Adrenal gland (tissue), 9 donors: ENCODE measurements at regions not wholly inside any gene's neighbourhood (a gene's known extent, or its start where the extent isn't known, plus 50 kb on each side); places are given as distances from the start of the nearest gene placed in this dataset.

Source experiments
- DNase-seq, 7 donors: peaks; one replicate each; pipeline ENCODE4 v3.0.0-alpha.2; 2019 to 2020
- H3K27ac ChIP-seq, 5 donors: fragments of 200-600 bp; sonication (generic) in 4 of 5; 1 replicate in 3 of 5; 2 replicates in 2 of 5; pipeline versions ENCODE4 v1.5.1 to v1.8.0; 2016 to 2020; ENCODE audit warnings: mild to moderate bottlenecking in 1 of 5
- H3K27me3 ChIP-seq: fragments of 200-600 bp; 2 replicates; pipeline ENCODE4 v1.8.0; 2021
- H3K36me3 ChIP-seq, 2 donors: fragments of 200-600 bp; replicated peaks in 1 of 2; 1 replicate in 1 of 2; 2 replicates in 1 of 2; pipeline versions ENCODE4 v1.5.1 to v1.8.0; 2018 to 2022
- H3K4me1 ChIP-seq, 2 donors: fragments of 200-600 bp; replicated peaks in 1 of 2; 1 replicate in 1 of 2; 2 replicates in 1 of 2; pipeline versions ENCODE4 v1.5.1 to v1.8.0; 2018 to 2021
- H3K4me3 ChIP-seq, 4 donors: fragments of 200-600 bp; sonication (generic) in 3 of 4; one replicate each; pipeline ENCODE4 v1.5.1; 2016 to 2018
- H3K9me3 ChIP-seq, 3 donors: fragments of 200-600 bp; sonication (generic) in 1 of 3; replicated peaks in 1 of 3; 1 replicate in 2 of 3; 2 replicates in 1 of 3; pipeline versions ENCODE4 v1.5.1 to v1.8.0; 2016 to 2021
- POLR2A ChIP-seq, 2 donors: fragments of 450-650 bp; IDR thresholded peaks; one replicate each; pipeline ENCODE4 v1.6.1; 2017; ENCODE audit warnings: antibody characterized with exemption in 2 of 2, mild to moderate bottlenecking in 2 of 2, moderate library complexity in 1 of 2
- WGBS, 4 donors: extraction: QIAGEN DNeasy Blood & Tissue Kit in 2 of 4; methylation state at CpG; one replicate each; pipeline versions ENCODE4 v1.1.5 to v1.1.7; 2013 to 2017; 5-methylcytosine and 5-hydroxymethylcytosine counted together
- intact Hi-C, 2 donors: fragments of 100-400 bp; cut with DNase I; formaldehyde crosslinking; loops; one replicate each; pipeline versions ENCODE4 v1.14.1 to v1.15.0; 2022 to 2023
- small RNA-seq, 2 donors: library from RNA; depleted of rRNA; stranded (forward); fragments of <200 nt; gene quantifications; one replicate each; pipeline ENCODE3, GENCODE V24; 2016
- TF ChIP-seq, protein P1 (sequence below), 6 experiments: fragments of 450-650 bp in 4 of 6; fragments of 200-600 bp in 2 of 6; sonication (generic) in 1 of 6; IDR thresholded peaks; 1 replicate in 5 of 6; 2 replicates in 1 of 6; pipeline versions ENCODE4 v1.5.1 to v1.8.0; 2016 to 2021; ENCODE audit warnings: antibody characterized with exemption in 6 of 6, mild to moderate bottlenecking in 2 of 6, moderate library complexity in 1 of 6
- donor health status: healthy with polysubstance abuse.
- donor health status: Bipolar disorder and iron deficiency.
- donor health status: DM: yes; HTN: yes; CAD: no.
- donor health status: DM: no; HTN: no; CAD: no.
- donor health status: DM: no; HTN: no; CAD: no.

DNA sequence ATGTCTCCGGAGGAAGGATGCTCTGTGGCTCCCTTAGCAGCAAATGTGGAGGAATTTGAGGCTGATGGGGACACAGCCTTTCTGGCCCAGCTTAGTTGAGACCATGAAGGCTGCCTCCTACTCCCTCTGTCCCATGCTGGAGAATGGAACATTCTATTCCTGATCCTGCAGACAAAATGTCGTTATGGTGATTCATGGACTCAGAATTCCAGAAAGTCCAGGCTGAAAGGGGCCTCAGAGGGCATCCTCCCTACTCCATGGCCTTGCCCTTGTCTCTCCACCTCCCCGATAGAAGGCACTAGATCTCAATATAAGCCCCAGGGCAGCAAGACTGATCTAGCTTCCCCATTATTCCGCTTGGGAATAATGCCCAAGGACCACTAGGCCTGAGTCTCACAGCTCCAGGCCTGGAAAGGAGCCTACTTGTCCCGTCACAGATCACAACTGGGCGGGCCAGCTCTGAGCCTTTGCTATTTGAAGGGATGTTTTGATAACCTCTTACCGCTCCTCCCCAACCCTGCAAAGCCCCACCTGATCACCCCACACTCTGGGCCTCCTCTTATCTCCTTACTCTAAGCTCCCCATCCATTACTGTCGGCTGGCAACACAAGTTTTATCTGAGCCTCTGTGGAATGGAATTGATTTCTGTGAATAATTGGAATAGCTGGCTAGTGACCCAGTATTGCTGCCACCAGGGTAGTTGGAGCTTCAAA lies 52.8 kb upstream of the TRABD2B start:
- H3K36me3 ChIP-seq = no peaks in the 10 kb centered on the region
- H3K4me3 ChIP-seq = no peak overlapping the region
- intact Hi-C loops = loop anchor here in 1 of 2 donors (10.0 kb wide), 1 partner anchor 45 kb away; no protein-coding TSS in a partner anchor
- H3K4me1 ChIP-seq = no peaks in the 10 kb centered on the region
- no peaks in the 10 kb centered on the region for H3K27me3 ChIP-seq
- peak overlapping the region in 2 of 5 donors; percentile 8 to 22 for H3K27ac ChIP-seq
- WGBS, 4 donors = 86 to 98% (median 90%) methylated on average over 8 of the region's 8 CpGs
- no peak for TF ChIP-seq POLR2A (IDR thresholded peaks at IDR 0.05)
- TF ChIP-seq, protein P1, sequence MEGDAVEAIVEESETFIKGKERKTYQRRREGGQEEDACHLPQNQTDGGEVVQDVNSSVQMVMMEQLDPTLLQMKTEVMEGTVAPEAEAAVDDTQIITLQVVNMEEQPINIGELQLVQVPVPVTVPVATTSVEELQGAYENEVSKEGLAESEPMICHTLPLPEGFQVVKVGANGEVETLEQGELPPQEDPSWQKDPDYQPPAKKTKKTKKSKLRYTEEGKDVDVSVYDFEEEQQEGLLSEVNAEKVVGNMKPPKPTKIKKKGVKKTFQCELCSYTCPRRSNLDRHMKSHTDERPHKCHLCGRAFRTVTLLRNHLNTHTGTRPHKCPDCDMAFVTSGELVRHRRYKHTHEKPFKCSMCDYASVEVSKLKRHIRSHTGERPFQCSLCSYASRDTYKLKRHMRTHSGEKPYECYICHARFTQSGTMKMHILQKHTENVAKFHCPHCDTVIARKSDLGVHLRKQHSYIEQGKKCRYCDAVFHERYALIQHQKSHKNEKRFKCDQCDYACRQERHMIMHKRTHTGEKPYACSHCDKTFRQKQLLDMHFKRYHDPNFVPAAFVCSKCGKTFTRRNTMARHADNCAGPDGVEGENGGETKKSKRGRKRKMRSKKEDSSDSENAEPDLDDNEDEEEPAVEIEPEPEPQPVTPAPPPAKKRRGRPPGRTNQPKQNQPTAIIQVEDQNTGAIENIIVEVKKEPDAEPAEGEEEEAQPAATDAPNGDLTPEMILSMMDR (IDR thresholded peaks at IDR 0.05) = no peak
- no peaks in the 10 kb centered on the region for H3K9me3 ChIP-seq
- no peak for DNase-seq

DNA sequence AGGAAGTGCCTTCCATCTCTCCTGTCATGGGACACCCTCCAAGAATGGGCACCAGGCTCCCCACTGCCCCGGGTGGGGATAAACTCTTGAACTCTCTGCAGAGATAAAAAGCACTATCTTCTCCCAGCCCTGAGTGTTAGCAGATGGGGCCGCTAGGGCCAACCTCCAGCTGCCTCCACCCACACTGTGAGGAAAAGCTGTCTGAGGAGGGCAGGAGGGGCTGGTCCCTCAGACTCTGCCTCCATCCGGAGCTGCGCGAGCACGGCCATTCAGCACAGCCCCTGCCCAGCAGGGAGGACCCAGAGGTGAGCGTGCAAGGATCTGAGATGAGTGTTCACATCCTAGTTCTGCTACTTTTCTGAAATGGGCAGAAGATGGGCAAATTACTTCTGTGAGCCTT lies 51.8 kb upstream of the TRABD2B start:
- no peak for TF ChIP-seq POLR2A (IDR thresholded peaks at IDR 0.05)
- TF ChIP-seq, protein P1 (IDR thresholded peaks at IDR 0.05) = no peak

DNA sequence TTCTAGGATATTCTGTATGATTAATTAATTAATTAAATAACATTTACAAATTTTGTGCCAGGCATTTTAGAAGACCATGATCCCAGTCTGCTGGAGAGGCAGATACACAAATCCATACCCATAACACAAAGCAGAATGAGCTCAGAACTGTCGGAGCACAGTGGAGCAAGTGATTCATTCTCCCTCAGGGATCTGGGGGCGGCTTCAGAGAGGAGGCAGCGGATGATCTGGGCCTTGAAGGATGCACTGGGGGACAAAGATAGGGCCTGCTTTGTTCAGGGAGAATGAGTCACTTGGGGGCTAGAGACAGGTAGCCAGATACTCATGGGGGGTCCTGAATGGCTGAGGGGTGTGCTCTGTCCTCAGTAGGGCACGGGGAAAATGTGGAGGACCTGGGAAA lies 50.9 kb upstream of the TRABD2B start:
- WGBS, 4 donors = 84 to 87% (median 86%) methylated on average over 4 of the region's 4 CpGs
- Histone ChIP-seq H3K27ac (no peak overlapping the region), H3K36me3 (no peaks in the 10 kb centered on the region), H3K9me3 (no peaks in the 10 kb centered on the region), H3K27me3 (no peaks in the 10 kb centered on the region), H3K4me3 (no peak overlapping the region), H3K4me1 (no peaks in the 10 kb centered on the region)
- intact Hi-C loops = no loop called here
- TF ChIP-seq POLR2A (IDR thresholded peaks at IDR 0.05) = no peak
- TF ChIP-seq, protein P1 (IDR thresholded peaks at IDR 0.05) = no peak
- DNase-seq = no peak

More for the DNA sequence above, 51.8 kb upstream of the TRABD2B start:
- no peak for DNase-seq
- Histone ChIP-seq H3K4me1 (no peaks in the 10 kb centered on the region), H3K27me3 (no peaks in the 10 kb centered on the region), H3K9me3 (no peaks in the 10 kb centered on the region), H3K27ac (no peak overlapping the region), H3K4me3 (no peak overlapping the region), H3K36me3 (no peaks in the 10 kb centered on the region)
- WGBS, 4 donors = 25 to 83% (median 73%) methylated on average over 2 to 7 of the region's 7 CpGs
- intact Hi-C loops = no loop called here

DNA sequence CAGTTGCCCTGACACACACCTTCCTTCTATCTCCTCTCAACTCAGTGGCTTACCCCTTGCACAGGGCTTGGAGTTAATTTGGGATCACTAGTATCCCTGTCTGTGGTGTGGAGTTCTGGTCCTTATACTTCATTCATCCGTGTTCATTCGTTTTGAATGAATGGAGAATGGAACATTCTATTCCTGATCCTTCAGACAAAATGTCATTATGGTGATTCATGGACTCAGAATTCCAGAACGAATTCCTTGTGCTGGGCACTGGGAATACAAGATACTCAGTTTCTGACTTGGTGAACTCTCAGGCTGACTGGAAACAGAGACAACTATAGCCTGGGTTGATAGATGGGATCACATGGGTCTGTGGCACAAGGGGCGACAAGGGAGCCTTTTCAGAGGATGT lies 49.9 kb upstream of the TRABD2B start:
- Histone ChIP-seq H3K9me3 (no peaks in the 10 kb centered on the region), H3K4me3 (no peak overlapping the region), H3K27me3 (no peaks in the 10 kb centered on the region), H3K36me3 (no peaks in the 10 kb centered on the region), H3K4me1 (no peaks in the 10 kb centered on the region), H3K27ac (no peak overlapping the region)
- DNase-seq = no peak
- no peak for TF ChIP-seq POLR2A (IDR thresholded peaks at IDR 0.05)
- TF ChIP-seq, protein P1 (IDR thresholded peaks at IDR 0.05) = no peak
- intact Hi-C loops = no loop called here
- WGBS, 4 donors = 70 to 84% (median 75%) methylated on average over 4 of the region's 4 CpGs

Small RNA genes lying in the stretch of these regions (small RNA-seq; reads per million reads assigned to genes)
- gene CYP46A4P = 0 reads per million in 2 donors
